ENCODE measurements at regions not wholly inside any gene's neighbourhood (a gene's known extent, or its start where the extent isn't known, plus 50 kb on each side); places are given as distances from the start of the nearest gene placed in this dataset.

DNA sequence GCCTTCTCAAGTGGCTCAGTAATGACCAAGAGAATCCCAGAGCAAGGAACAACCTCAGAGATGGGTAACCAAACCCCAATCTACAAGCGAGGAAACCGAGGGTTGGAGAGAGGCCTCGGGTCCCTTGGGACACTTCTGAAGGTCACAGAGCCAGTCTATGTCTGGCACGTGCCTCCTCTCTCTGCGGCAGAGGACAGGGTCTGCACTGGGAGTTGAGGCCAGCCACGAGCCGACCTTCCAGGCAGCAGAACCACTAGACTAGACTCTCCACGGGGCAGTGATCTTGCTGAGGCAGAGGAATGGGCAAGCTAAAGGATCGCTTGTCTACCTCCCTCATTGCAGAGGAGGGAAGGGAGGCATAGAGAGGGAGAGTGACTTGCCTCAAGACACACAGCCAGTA lies 100.6 kb upstream of the SMAD3 start:
- DNase-seq (no peak), ATAC-seq (ENCODE audit: low read depth) (no peak)
- no peak overlapping the region; the same call in 2 of the 3 replicates for H2BK15ac ChIP-seq (ENCODE audit: low read depth, low read length)
- H3K9me1 ChIP-seq (ENCODE audit: insufficient read depth, low read length) = no peaks in the 10 kb centered on the region
- no peak overlapping the region for H3K9ac ChIP-seq (ENCODE audit: low read depth, low read length)
- ChIA-PET POLR2A (ENCODE audit: unreplicated experiment) (no interaction called here), CTCF (no interaction called here)
- intact Hi-C loops (cut with micrococcal nuclease) = no loop called here
- 88% methylated on average over 4 of the region's 9 CpGs; no CpG with 5 or more reads in 1 of the 2 experiments for WGBS, 2 experiments (ENCODE audit: extremely low coverage in 2 of 2, insufficient read length in 1 of 2)
- no peak overlapping the region for H2BK20ac ChIP-seq (ENCODE audit: low read depth, low read length)
- no peak overlapping the region for H2AFZ ChIP-seq (replicated peaks; ENCODE audit: low read length, poor library complexity)
- H2BK120ac ChIP-seq (ENCODE audit: low read depth, low read length) = no peak overlapping the region
- H3K4me2 ChIP-seq (ENCODE audit: low read depth, low read length) = no peak overlapping the region
- H2AK9ac ChIP-seq (replicated peaks; ENCODE audit: low read depth, low read length, poor library complexity) = no peak overlapping the region
- H3K4me3 ChIP-seq (ENCODE audit: insufficient read depth, low read depth, low read length) = no peak overlapping the region
- BruUV-seq (replicated peaks) = no TSS peak
- H4K8ac ChIP-seq (ENCODE audit: low read depth in 2 of 2, low read length in 2 of 2) = no peak overlapping the region
- no peaks in the 10 kb centered on the region for H3K9me3 ChIP-seq (ENCODE audit: control insufficient read depth, insufficient read depth, low read length)
- TF ChIP-seq, protein P1, sequence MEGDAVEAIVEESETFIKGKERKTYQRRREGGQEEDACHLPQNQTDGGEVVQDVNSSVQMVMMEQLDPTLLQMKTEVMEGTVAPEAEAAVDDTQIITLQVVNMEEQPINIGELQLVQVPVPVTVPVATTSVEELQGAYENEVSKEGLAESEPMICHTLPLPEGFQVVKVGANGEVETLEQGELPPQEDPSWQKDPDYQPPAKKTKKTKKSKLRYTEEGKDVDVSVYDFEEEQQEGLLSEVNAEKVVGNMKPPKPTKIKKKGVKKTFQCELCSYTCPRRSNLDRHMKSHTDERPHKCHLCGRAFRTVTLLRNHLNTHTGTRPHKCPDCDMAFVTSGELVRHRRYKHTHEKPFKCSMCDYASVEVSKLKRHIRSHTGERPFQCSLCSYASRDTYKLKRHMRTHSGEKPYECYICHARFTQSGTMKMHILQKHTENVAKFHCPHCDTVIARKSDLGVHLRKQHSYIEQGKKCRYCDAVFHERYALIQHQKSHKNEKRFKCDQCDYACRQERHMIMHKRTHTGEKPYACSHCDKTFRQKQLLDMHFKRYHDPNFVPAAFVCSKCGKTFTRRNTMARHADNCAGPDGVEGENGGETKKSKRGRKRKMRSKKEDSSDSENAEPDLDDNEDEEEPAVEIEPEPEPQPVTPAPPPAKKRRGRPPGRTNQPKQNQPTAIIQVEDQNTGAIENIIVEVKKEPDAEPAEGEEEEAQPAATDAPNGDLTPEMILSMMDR (conservative IDR thresholded peaks at IDR 0.05; ENCODE audit: low read depth, low read length) = no peak
- TF ChIP-seq BHLHE40 (IDR thresholded peaks at IDR 0.05; ENCODE audit: low read depth, low read length) (no peak), NFE2L2 (IDR thresholded peaks at IDR 0.05; ENCODE audit: low read depth, low read length) (no peak), POLR2A (IDR thresholded peaks at IDR 0.05; ENCODE audit: low read depth, low read length) (no peak), RCOR1 (IDR thresholded peaks at IDR 0.05; ENCODE audit: insufficient replicate concordance, low read length) (no peak), MXI1 (IDR thresholded peaks at IDR 0.05; ENCODE audit: borderline replicate concordance, low read depth, low read length) (no peak), RFX5 (IDR thresholded peaks at IDR 0.05; ENCODE audit: low read depth, low read length) (no peak), CEBPB (IDR thresholded peaks at IDR 0.05; ENCODE audit: low read depth, low read length) (no peak), MAFK (IDR thresholded peaks at IDR 0.05; ENCODE audit: low read depth, low read length) (no peak), SMC3 (IDR thresholded peaks at IDR 0.05; ENCODE audit: low read depth, low read length) (no peak), MAZ (IDR thresholded peaks at IDR 0.05; ENCODE audit: borderline replicate concordance, low read depth, low read length) (no peak), CHD1 (IDR thresholded peaks at IDR 0.05; ENCODE audit: low read depth, low read length) (no peak), RAD21 (IDR thresholded peaks at IDR 0.05; ENCODE audit: low read length) (no peak), FOS (IDR thresholded peaks at IDR 0.05; ENCODE audit: low read depth, low read length) (no peak)
- TF ChIP-seq, protein P2, sequence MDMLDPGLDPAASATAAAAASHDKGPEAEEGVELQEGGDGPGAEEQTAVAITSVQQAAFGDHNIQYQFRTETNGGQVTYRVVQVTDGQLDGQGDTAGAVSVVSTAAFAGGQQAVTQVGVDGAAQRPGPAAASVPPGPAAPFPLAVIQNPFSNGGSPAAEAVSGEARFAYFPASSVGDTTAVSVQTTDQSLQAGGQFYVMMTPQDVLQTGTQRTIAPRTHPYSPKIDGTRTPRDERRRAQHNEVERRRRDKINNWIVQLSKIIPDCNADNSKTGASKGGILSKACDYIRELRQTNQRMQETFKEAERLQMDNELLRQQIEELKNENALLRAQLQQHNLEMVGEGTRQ (IDR thresholded peaks at IDR 0.05; ENCODE audit: low read depth, low read length) = no peak
- TF ChIP-seq, protein P3, sequence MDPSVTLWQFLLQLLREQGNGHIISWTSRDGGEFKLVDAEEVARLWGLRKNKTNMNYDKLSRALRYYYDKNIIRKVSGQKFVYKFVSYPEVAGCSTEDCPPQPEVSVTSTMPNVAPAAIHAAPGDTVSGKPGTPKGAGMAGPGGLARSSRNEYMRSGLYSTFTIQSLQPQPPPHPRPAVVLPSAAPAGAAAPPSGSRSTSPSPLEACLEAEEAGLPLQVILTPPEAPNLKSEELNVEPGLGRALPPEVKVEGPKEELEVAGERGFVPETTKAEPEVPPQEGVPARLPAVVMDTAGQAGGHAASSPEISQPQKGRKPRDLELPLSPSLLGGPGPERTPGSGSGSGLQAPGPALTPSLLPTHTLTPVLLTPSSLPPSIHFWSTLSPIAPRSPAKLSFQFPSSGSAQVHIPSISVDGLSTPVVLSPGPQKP (IDR thresholded peaks at IDR 0.05; ENCODE audit: borderline replicate concordance, low read depth, low read length) = no peak
- no peak overlapping the region for H4K91ac ChIP-seq (ENCODE audit: insufficient read depth, low read depth, low read length)
- no peak overlapping the region for H4K5ac ChIP-seq (ENCODE audit: low read depth, low read length)
- no peak overlapping the region for H3K23ac ChIP-seq (ENCODE audit: low read depth, low read length)
- H2BK5ac ChIP-seq (ENCODE audit: low read depth, low read length, poor library complexity, severe bottlenecking) = no peak overlapping the region
- H3K4me1 ChIP-seq (ENCODE audit: control insufficient read depth, insufficient read depth, low read length) = no peaks in the 10 kb centered on the region
- no peaks in the 10 kb centered on the region for H3K79me1 ChIP-seq (ENCODE audit: low read depth in 1 of 2, low read length in 2 of 2)
- H4K20me1 ChIP-seq (ENCODE audit: insufficient read depth, low read length) = no peaks in the 10 kb centered on the region; the same call in 1 of the 2 replicates
- no peak overlapping the region for H3K14ac ChIP-seq (replicated peaks; ENCODE audit: low read depth, low read length)
- H3K27ac ChIP-seq (ENCODE audit: insufficient read depth, low read length) = no peak overlapping the region
- in situ Hi-C loops (cut with MboI; ENCODE audit: low sequenced_read_pairs) = no loop called here
- dilution Hi-C loops (cut with HindIII; ENCODE audit: low sequenced_read_pairs, unreplicated experiment) = no loop called here
- no peak overlapping the region for H3K56ac ChIP-seq (ENCODE audit: extremely low read depth, insufficient read depth, low read length)
- H3K36me3 ChIP-seq (ENCODE audit: control insufficient read depth, insufficient read depth, low read length) = no peaks in the 10 kb centered on the region
- H3K18ac ChIP-seq (ENCODE audit: low read depth, low read length) = no peak overlapping the region
- H3K27me3 ChIP-seq (ENCODE audit: control insufficient read depth, insufficient read depth, low read length) = peaks cover 3% of the 10 kb centered on the region
- no peak overlapping the region for H3K4ac ChIP-seq (ENCODE audit: low read depth, low read length)
- H2AK5ac ChIP-seq (ENCODE audit: low read depth, low read length) = peak overlapping the region; percentile 16; the same call in 1 of the 2 replicates
